DOHH2 (cell line): ENCODE measurements at regions not wholly inside any gene's neighbourhood (a gene's known extent, or its start where the extent isn't known, plus 50 kb on each side); places are given as distances from the start of the nearest gene placed in this dataset.

ENCODE experiments used
- H3F3A ChIP-seq: fragments of 200-600 bp; sonication (generic), shearing (Covaris generic); 2 replicates; pipeline ENCODE4 v1.6.0; 2016; ENCODE audit warnings: antibody characterized with exemption, mild to moderate bottlenecking; ENCODE audit not compliant: control insufficient read depth, insufficient read depth
- H3K27ac ChIP-seq: fragments of 200-600 bp; sonication (generic); 2 replicates; pipeline ENCODE4 v1.5.1; 2014; ENCODE audit warnings: low read depth, mild to moderate bottlenecking, low read length, moderate library complexity
- H3K27me3 ChIP-seq: fragments of 200-600 bp; sonication (generic); 2 replicates; pipeline ENCODE4 v1.6.1; 2014; ENCODE audit warnings: mild to moderate bottlenecking, low read length, mixed read lengths; ENCODE audit not compliant: control insufficient read depth
- H3K36me3 ChIP-seq: fragments of 200-600 bp; sonication (generic); 2 replicates; pipeline ENCODE4 v1.6.1; 2014; ENCODE audit warnings: mild to moderate bottlenecking, low read length, moderate library complexity, mixed read lengths; ENCODE audit not compliant: control insufficient read depth
- H3K4me1 ChIP-seq: fragments of 200-600 bp; sonication (generic); 2 replicates; pipeline ENCODE4 v1.6.1; 2014; ENCODE audit warnings: mild to moderate bottlenecking, low read length, mixed read lengths; ENCODE audit not compliant: control insufficient read depth
- H3K4me2 ChIP-seq: fragments of 200-600 bp; sonication (generic); 2 replicates; pipeline ENCODE4 v1.6.0; 2014; ENCODE audit warnings: mild to moderate bottlenecking, low read length, moderate library complexity
- H3K4me3 ChIP-seq: fragments of 200-600 bp; sonication (generic); 2 replicates; pipeline ENCODE4 v1.5.1; 2014; ENCODE audit warnings: mild to moderate bottlenecking, low read length, mixed read lengths
- H3K79me2 ChIP-seq: fragments of 200-600 bp; sonication (generic); 2 replicates; pipeline ENCODE4 v1.6.1; 2014; ENCODE audit warnings: mild to moderate bottlenecking, low read length, mixed read lengths; ENCODE audit not compliant: control insufficient read depth
- H3K9me2 ChIP-seq: fragments of 200-600 bp; sonication (generic); replicated peaks from 2 replicates; pipeline ENCODE4 v1.6.1; 2014; ENCODE audit warnings: mild to moderate bottlenecking, low read length, mixed read lengths; ENCODE audit not compliant: control insufficient read depth
- H3K9me3 ChIP-seq: fragments of 200-600 bp; sonication (generic); 2 replicates; pipeline ENCODE4 v1.6.1; 2014; ENCODE audit warnings: antibody characterized with exemption, low read length, mixed read lengths; ENCODE audit not compliant: control insufficient read depth, insufficient read depth
- H4K20me1 ChIP-seq: fragments of 200-600 bp; sonication (generic); 2 replicates; pipeline ENCODE4 v1.6.0; 2014; ENCODE audit warnings: low read depth, mild to moderate bottlenecking, antibody characterized with exemption, low read length, moderate library complexity; ENCODE audit not compliant: control insufficient read depth, insufficient read depth
- CTCF ChIP-seq: fragments of 200-600 bp; sonication (generic); IDR thresholded peaks from one replicate; pipeline ENCODE4 v1.5.1; 2014; ENCODE audit warnings: antibody characterized with exemption, mild to moderate bottlenecking, low read depth, low read length; ENCODE audit not compliant: poor library complexity, severe bottlenecking
- EZH2phosphoT487 ChIP-seq: fragments of 200-600 bp; sonication (generic); IDR thresholded peaks from 2 replicates; pipeline ENCODE4 v1.6.1; 2017; ENCODE audit warnings: borderline replicate concordance, mild to moderate bottlenecking, antibody characterized with exemption, low read length, moderate library complexity, mixed read lengths

DNA sequence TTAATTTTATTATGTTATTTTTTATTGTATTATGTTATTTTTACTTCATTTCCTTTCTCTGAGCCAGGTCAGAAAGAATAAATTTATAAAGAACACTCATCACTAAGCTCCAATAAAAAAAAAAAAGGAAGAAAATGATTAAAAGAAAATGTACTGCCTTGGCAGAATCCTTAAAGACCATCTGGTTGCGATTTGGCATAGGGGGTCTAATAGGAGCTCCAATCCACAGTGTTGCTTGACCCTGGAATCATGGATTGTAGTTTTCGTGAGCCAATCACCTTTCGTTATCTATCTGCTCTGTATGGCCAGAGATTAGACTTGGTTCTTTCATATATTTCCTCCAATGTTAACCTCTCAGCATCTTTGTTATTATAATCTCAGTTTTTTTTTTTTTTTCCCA is 421.8 kb upstream of the MCTP2 start:
- Histone ChIP-seq H3K9me2 (no peaks in the 10 kb centered on the region), H3K4me2 (no peak overlapping the region), H3K4me3 (no peak overlapping the region), H3K9me3 (no peaks in the 10 kb centered on the region), H3K27me3 (no peaks in the 10 kb centered on the region), H4K20me1 (no peaks in the 10 kb centered on the region), H3K79me2 (no peaks in the 10 kb centered on the region), H3K36me3 (no peaks in the 10 kb centered on the region), H3K4me1 (no peaks in the 10 kb centered on the region), H3F3A (no peaks in the 10 kb centered on the region), H3K27ac (no peak overlapping the region)
- TF ChIP-seq EZH2phosphoT487, result no peak
- TF ChIP-seq CTCF, result no peak

GRCh38 chr15:93803421-93804152 is 427.8 kb upstream of the MCTP2 start:
- TF ChIP-seq CTCF (no peak), EZH2phosphoT487 (no peak)
- no peaks in the 10 kb centered on the region for H3K9me2 ChIP-seq
- no peaks in the 10 kb centered on the region for H3K9me3 ChIP-seq
- no peak overlapping the region for H3K4me3 ChIP-seq
- no peaks in the 10 kb centered on the region for H3K79me2 ChIP-seq
- H4K20me1 ChIP-seq, result no peaks in the 10 kb centered on the region
- no peaks in the 10 kb centered on the region for H3K4me1 ChIP-seq
- no peaks in the 10 kb centered on the region for H3K36me3 ChIP-seq
- no peaks in the 10 kb centered on the region for H3K27me3 ChIP-seq
- H3K27ac ChIP-seq, result no peak overlapping the region
- H3K4me2 ChIP-seq, result no peak overlapping the region
- H3F3A ChIP-seq, result no peaks in the 10 kb centered on the region

DNA sequence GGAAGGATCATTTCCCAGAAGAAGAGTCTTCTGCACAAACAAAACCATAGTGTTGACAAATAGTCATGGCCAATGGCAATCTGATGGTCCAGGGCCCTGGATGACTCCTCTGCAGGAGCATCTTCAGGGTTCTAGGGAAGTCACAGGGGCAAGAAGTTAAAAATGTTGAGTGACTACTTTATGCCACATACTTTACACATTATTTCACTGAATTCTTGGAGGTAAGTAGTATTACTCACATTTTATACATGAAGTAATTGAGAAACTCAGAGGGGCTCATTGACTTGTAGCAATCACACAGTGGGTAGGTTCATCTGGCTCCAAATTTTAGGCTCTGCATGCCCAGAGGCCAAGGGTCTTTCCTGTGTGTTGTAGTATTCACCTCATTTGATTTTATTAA is 430.2 kb upstream of the MCTP2 start:
- H3K9me2 ChIP-seq, result no peaks in the 10 kb centered on the region
- H3F3A ChIP-seq, result no peaks in the 10 kb centered on the region
- H3K4me1 ChIP-seq, result no peaks in the 10 kb centered on the region
- no peaks in the 10 kb centered on the region for H3K36me3 ChIP-seq
- no peak overlapping the region for H3K4me2 ChIP-seq
- no peak for TF ChIP-seq CTCF
- no peak for TF ChIP-seq EZH2phosphoT487
- H3K79me2 ChIP-seq, result no peaks in the 10 kb centered on the region
- no peaks in the 10 kb centered on the region for H4K20me1 ChIP-seq
- H3K4me3 ChIP-seq, result no peak overlapping the region
- H3K27ac ChIP-seq, result no peak overlapping the region
- H3K27me3 ChIP-seq, result no peaks in the 10 kb centered on the region
- no peaks in the 10 kb centered on the region for H3K9me3 ChIP-seq
